Keratinocyte (primary cell): ENCODE measurements at regions not wholly inside any gene's neighbourhood (a gene's known extent, or its start where the extent isn't known, plus 50 kb on each side); places are given as distances from the start of the nearest gene placed in this dataset.

ENCODE experiments used
- CTCF ChIP-seq, 3 experiments: IDR thresholded peaks in 1 of 3; conservative IDR thresholded peaks in 1 of 3; optimal IDR thresholded peaks in 1 of 3; 2 replicates in 2 of 3; 3 replicates in 1 of 3; pipeline versions ENCODE3 to v1.5.1; 2011; ENCODE audit warnings: low read length in 3 of 3, mild to moderate bottlenecking in 3 of 3, moderate library complexity in 2 of 3, control low read depth in 1 of 3, inconsistent platforms in 1 of 3; ENCODE audit not compliant: insufficient read depth in 2 of 3; ENCODE audit errors: extremely low read depth in 1 of 3
- EZH2 ChIP-seq: IDR thresholded peaks from one replicate; pipeline ENCODE4 v1.6.1; 2012; ENCODE audit warnings: inconsistent platforms, mild to moderate bottlenecking, low read length, moderate library complexity

DNA sequence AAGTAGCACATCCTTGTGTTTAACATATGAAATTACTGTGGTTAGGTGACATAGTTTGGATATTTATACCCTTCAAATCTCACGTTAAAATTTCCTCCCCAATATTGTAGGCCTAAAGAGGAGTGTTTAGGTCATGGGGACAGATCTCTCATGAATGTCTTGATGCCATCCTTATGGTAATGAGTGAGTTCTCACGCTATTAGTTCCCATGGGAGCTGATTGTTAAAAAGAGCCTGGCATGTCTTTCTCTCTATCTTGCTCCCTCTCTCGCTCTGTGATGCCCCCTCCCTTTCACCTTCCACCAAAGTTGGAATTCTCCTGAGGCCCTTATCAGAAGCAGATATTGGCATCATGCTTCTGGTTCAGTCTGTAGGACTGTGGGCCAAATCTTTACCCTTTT lies 660.1 kb downstream of the ADCYAP1 start:
- TF ChIP-seq CTCF (optimal IDR thresholded peaks at IDR 0.05 in 1 of 3, IDR thresholded peaks at IDR 0.05 in 1 of 3, conservative IDR thresholded peaks at IDR 0.05 in 1 of 3; ENCODE audit: extremely low read depth in 1 of 3, insufficient read depth in 2 of 3, low read length in 3 of 3): no peak
- TF ChIP-seq EZH2: no peak
